ENCODE measurements at regions not wholly inside any gene's neighbourhood (a gene's known extent, or its start where the extent isn't known, plus 50 kb on each side); places are given as distances from the start of the nearest gene placed in this dataset.
"Not testable (repeated sequence)": the region's sequence is repeated elsewhere in the genome, so short reads cannot be mapped to it uniquely, and the experiment has no call there.

GRCh38 chr12:131208425-131208824 is 254.7 kb downstream of the ADGRD1 start:
- Mint-ChIP-seq H3K36me3 (ENCODE audit: low read depth) (peaks cover 3% of the 10 kb centered on the region), H3K27ac (no peak overlapping the region), H3K27me3 (ENCODE audit: low read depth) (no peaks in the 10 kb centered on the region), H3K9me3 (peaks cover 7% of the 10 kb centered on the region), H3K4me3 (no peak overlapping the region), H3K4me1 (ENCODE audit: low read depth) (peaks cover 13% of the 10 kb centered on the region)

GRCh38 chr12:131209082-131210070 is 255.7 kb downstream of the ADGRD1 start:
- H3K9me3 Mint-ChIP-seq, result peaks cover 7% of the 10 kb centered on the region
- peaks cover 13% of the 10 kb centered on the region for H3K4me1 Mint-ChIP-seq (ENCODE audit: low read depth)
- H3K4me3 Mint-ChIP-seq, result no peak overlapping the region
- H3K27ac Mint-ChIP-seq, result no peak overlapping the region
- H3K27me3 Mint-ChIP-seq (ENCODE audit: low read depth), result no peaks in the 10 kb centered on the region
- peaks cover 3% of the 10 kb centered on the region for H3K36me3 Mint-ChIP-seq (ENCODE audit: low read depth)

- H3K27me3 Mint-ChIP-seq (ENCODE audit: low read depth), result no peaks in the 10 kb centered on the region
- no peak overlapping the region for H3K4me3 Mint-ChIP-seq
- no peak overlapping the region for H3K27ac Mint-ChIP-seq
- H3K9me3 Mint-ChIP-seq, result peaks cover 7% of the 10 kb centered on the region
- peaks cover 13% of the 10 kb centered on the region for H3K4me1 Mint-ChIP-seq (ENCODE audit: low read depth)
- H3K36me3 Mint-ChIP-seq (ENCODE audit: low read depth), result peaks cover 3% of the 10 kb centered on the region
These were observed 257.0 kb downstream of the ADGRD1 start for GRCh38 chr12:131210506-131211339.

GRCh38 chr12:131211340-131211938 is 257.7 kb downstream of the ADGRD1 start:
- no peak overlapping the region for H3K27ac Mint-ChIP-seq
- H3K36me3 Mint-ChIP-seq (ENCODE audit: low read depth), result peaks cover 3% of the 10 kb centered on the region
- H3K9me3 Mint-ChIP-seq, result peaks cover 7% of the 10 kb centered on the region
- no peak overlapping the region for H3K4me3 Mint-ChIP-seq
- H3K27me3 Mint-ChIP-seq (ENCODE audit: low read depth), result no peaks in the 10 kb centered on the region
- peaks cover 13% of the 10 kb centered on the region for H3K4me1 Mint-ChIP-seq (ENCODE audit: low read depth)

GRCh38 chr12:131213896-131214442 is 260.3 kb downstream of the ADGRD1 start:
- Mint-ChIP-seq H3K27me3 (ENCODE audit: low read depth) (peaks cover 14% of the 10 kb centered on the region), H3K9me3 (peaks cover 7% of the 10 kb centered on the region), H3K4me1 (ENCODE audit: low read depth) (peaks cover 14% of the 10 kb centered on the region), H3K4me3 (no peak overlapping the region), H3K36me3 (ENCODE audit: low read depth) (peaks cover 3% of the 10 kb centered on the region), H3K27ac (no peak overlapping the region)

GRCh38 chr12:131214936-131215335 is 261.2 kb downstream of the ADGRD1 start:
- H3K9me3 Mint-ChIP-seq; H3K4me1 Mint-ChIP-seq (ENCODE audit: low read depth); H3K27ac Mint-ChIP-seq; H3K4me3 Mint-ChIP-seq; H3K36me3 Mint-ChIP-seq (ENCODE audit: low read depth): not testable (repeated sequence)
- peaks cover 14% of the 10 kb centered on the region for H3K27me3 Mint-ChIP-seq (ENCODE audit: low read depth)

- not testable (repeated sequence) for H3K36me3 Mint-ChIP-seq (ENCODE audit: low read depth); H3K27ac Mint-ChIP-seq; H3K4me1 Mint-ChIP-seq (ENCODE audit: low read depth); H3K9me3 Mint-ChIP-seq; H3K4me3 Mint-ChIP-seq
- peaks cover 14% of the 10 kb centered on the region for H3K27me3 Mint-ChIP-seq (ENCODE audit: low read depth)
These were observed 262.9 kb downstream of the ADGRD1 start for GRCh38 chr12:131216587-131216986.

DNA sequence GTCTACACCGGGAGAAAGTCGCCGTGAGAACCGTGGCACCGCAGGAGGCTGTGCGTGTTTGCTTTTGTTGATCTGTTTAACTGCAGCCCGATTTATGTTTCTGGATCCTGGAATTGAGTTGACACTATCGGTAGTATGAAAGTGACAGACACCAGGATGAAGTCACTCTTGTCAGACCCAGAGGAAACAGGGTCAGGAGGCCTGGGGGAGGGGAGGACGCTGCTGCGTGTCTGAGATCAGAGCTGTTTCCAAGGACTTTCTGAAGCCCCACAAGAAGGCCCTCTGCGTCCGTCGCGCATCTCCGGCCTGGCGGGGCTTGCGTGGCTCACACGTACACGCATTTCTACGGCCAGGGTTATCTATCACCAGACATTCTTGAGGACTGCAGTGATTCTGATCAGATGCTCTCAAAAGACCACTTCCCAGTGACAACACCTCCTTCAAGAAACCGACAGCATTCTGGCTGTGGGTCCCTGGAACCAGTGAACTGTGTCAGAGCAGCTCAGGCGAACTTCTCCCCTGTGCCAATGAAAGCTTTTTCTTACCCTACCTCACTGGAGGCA is 263.4 kb downstream of the ADGRD1 start:
- peaks cover 3% of the 10 kb centered on the region for H3K36me3 Mint-ChIP-seq (ENCODE audit: low read depth)
- peaks cover 1% of the 10 kb centered on the region for H3K4me1 Mint-ChIP-seq (ENCODE audit: low read depth)
- H3K27me3 Mint-ChIP-seq (ENCODE audit: low read depth), result peaks cover 14% of the 10 kb centered on the region
- H3K4me3 Mint-ChIP-seq, result no peak overlapping the region
- H3K9me3 Mint-ChIP-seq, result peaks cover 7% of the 10 kb centered on the region
- H3K27ac Mint-ChIP-seq, result no peak overlapping the region

DNA sequence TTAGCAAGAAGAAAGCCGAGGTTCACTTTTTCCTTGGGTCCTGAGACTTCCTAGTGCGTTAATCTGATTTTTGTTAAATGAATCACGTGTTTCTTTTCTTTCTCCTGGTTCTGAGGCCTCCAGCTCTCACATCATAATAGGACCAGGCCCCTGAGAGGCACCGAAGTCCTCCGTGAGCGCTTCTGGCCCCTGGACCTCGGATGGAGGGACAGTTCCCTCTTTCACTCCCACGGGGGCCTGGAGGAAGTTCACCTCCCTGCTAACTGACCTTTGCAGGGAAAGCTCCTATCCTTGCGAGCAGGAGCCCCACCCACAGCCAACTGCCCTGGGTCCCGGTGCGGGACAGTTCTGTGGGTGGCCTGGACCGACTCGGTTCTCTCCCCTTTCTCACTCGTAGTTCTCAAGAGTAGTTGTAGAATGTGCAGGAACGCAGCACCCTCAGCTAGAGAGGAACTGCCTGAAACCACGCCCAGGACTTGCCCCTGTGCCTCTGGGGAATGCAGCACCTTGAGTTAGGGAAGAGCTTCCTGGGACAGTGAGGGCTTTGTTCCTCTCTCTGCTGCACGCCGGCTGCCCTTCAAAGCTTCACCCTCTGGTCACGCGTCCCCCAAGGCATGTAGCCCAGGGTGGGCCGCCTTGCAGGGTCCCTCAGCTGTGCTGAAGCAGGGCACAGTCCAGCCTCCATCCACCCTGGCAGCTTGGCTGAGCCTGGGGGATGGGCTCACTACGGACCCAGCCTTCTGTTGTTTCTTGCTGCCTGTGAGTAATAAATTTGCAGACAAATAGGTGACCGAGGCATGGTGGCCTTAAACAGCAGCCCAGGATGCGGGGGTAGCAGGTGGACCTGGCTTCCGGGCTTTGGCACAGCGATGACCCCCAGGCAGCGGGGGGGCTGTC is 264.6 kb downstream of the ADGRD1 start:
- no peak overlapping the region for H3K4me3 Mint-ChIP-seq

GRCh38 chr12:131218923-131219669 is 265.4 kb downstream of the ADGRD1 start:
- Mint-ChIP-seq H3K4me3 (no peak overlapping the region), H3K4me1 (ENCODE audit: low read depth) (peaks cover 5% of the 10 kb centered on the region), H3K36me3 (ENCODE audit: low read depth) (no peaks in the 10 kb centered on the region), H3K27me3 (ENCODE audit: low read depth) (peaks cover 18% of the 10 kb centered on the region), H3K9me3 (no peaks in the 10 kb centered on the region), H3K27ac (no peak overlapping the region)

More for the DNA sequence above, 264.6 kb downstream of the ADGRD1 start:
- Mint-ChIP-seq H3K9me3 (peaks cover under 1% of the 10 kb centered on the region), H3K36me3 (ENCODE audit: low read depth) (no peaks in the 10 kb centered on the region), H3K27ac (no peak overlapping the region), H3K27me3 (ENCODE audit: low read depth) (peaks cover 18% of the 10 kb centered on the region), H3K4me1 (ENCODE audit: low read depth) (peaks cover 5% of the 10 kb centered on the region)

GRCh38 chr12:131219670-131220330 is 266.1 kb downstream of the ADGRD1 start:
- no peaks in the 10 kb centered on the region for H3K9me3 Mint-ChIP-seq
- H3K36me3 Mint-ChIP-seq (ENCODE audit: low read depth), result no peaks in the 10 kb centered on the region
- peaks cover 18% of the 10 kb centered on the region for H3K27me3 Mint-ChIP-seq (ENCODE audit: low read depth)
- no peak overlapping the region for H3K27ac Mint-ChIP-seq
- peaks cover 5% of the 10 kb centered on the region for H3K4me1 Mint-ChIP-seq (ENCODE audit: low read depth)
- H3K4me3 Mint-ChIP-seq, result no peak overlapping the region

- peaks cover 5% of the 10 kb centered on the region for H3K4me1 Mint-ChIP-seq (ENCODE audit: low read depth)
- peaks cover 18% of the 10 kb centered on the region for H3K27me3 Mint-ChIP-seq (ENCODE audit: low read depth)
- no peak overlapping the region for H3K4me3 Mint-ChIP-seq
- H3K9me3 Mint-ChIP-seq, result no peaks in the 10 kb centered on the region
- no peaks in the 10 kb centered on the region for H3K36me3 Mint-ChIP-seq (ENCODE audit: low read depth)
- no peak overlapping the region for H3K27ac Mint-ChIP-seq
These were observed 266.6 kb downstream of the ADGRD1 start for GRCh38 chr12:131220331-131220685.

Data from T-helper 1 cell treated with Interleukin-12 subunit alpha and Interleukin-12 subunit beta and Interleukin-4 antibody, amounts not matched to agents 30 μg/mL and 1 μg/mL, for 36 hours (primary cell).